IMR-90 (cell line): ENCODE measurements at regions not wholly inside any gene's neighbourhood (a gene's known extent, or its start where the extent isn't known, plus 50 kb on each side); places are given as distances from the start of the nearest gene placed in this dataset.

Experiments used
- BHLHE40 ChIP-seq: fragments of 150-350 bp; IDR thresholded peaks from 2 replicates; pipeline ENCODE4 v1.6.1; 2016; ENCODE audit warnings: mild to moderate bottlenecking, low read depth, low read length
- CEBPB ChIP-seq: IDR thresholded peaks from 2 replicates; pipeline ENCODE4 v1.6.1; 2012; ENCODE audit warnings: low read depth, low read length, improper control_type of control experiment
- MAFK ChIP-seq: IDR thresholded peaks from 2 replicates; pipeline ENCODE4 v1.6.1; 2012; ENCODE audit warnings: low read depth, low read length, improper control_type of control experiment
- MXI1 ChIP-seq: IDR thresholded peaks from 2 replicates; pipeline ENCODE4 v1.6.1; 2012; ENCODE audit warnings: low read depth, mild to moderate bottlenecking, low read length, moderate library complexity, borderline replicate concordance
- POLR2A ChIP-seq: IDR thresholded peaks from 2 replicates; pipeline ENCODE4 v1.6.1; 2012; ENCODE audit warnings: mild to moderate bottlenecking, low read depth, low read length
- RFX5 ChIP-seq: IDR thresholded peaks from 2 replicates; pipeline ENCODE4 v1.8.0; 2012; ENCODE audit warnings: low read depth, mild to moderate bottlenecking, low read length, moderate library complexity
- SMC3 ChIP-seq: fragments of 150-350 bp; IDR thresholded peaks from 2 replicates; pipeline ENCODE4 v1.6.1; 2016; ENCODE audit warnings: low read depth, mild to moderate bottlenecking, antibody characterized with exemption, low read length, moderate library complexity
- TF ChIP-seq, protein P1 (sequence below): conservative IDR thresholded peaks from 2 replicates; pipeline ENCODE4 v1.5.1; 2012; ENCODE audit warnings: mild to moderate bottlenecking, low read depth, low read length, improper control_type of control experiment
- TF ChIP-seq, protein P2 (sequence below): fragments of 150-350 bp; IDR thresholded peaks from 2 replicates; pipeline ENCODE4 v1.6.1; 2017; ENCODE audit warnings: mild to moderate bottlenecking, antibody characterized with exemption, low read length, low read depth

DNA sequence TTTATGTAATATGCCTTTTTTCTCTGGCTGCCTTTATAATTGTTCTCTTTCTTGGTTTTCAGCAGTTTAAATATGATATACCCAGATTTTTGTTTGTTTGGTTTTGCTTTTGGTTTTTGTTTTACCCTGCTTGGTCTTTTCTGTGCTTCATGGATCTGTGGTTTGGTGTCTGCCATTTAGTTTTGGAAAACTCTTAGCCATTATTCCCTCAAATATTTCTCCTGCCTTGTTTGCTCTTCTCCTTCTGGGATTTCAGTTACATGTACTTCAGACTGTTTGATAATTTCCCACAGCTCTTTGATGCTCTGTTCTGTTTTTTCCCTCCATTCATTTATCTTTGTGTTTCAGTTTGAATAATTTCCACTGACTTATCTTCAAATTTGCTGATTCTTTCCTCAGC lies 223.1 kb upstream of the BCOR start:
- TF ChIP-seq SMC3 (no peak), RFX5 (no peak), MAFK (no peak), MXI1 (no peak), CEBPB (no peak), BHLHE40 (no peak), POLR2A (no peak)
- TF ChIP-seq, protein P1, sequence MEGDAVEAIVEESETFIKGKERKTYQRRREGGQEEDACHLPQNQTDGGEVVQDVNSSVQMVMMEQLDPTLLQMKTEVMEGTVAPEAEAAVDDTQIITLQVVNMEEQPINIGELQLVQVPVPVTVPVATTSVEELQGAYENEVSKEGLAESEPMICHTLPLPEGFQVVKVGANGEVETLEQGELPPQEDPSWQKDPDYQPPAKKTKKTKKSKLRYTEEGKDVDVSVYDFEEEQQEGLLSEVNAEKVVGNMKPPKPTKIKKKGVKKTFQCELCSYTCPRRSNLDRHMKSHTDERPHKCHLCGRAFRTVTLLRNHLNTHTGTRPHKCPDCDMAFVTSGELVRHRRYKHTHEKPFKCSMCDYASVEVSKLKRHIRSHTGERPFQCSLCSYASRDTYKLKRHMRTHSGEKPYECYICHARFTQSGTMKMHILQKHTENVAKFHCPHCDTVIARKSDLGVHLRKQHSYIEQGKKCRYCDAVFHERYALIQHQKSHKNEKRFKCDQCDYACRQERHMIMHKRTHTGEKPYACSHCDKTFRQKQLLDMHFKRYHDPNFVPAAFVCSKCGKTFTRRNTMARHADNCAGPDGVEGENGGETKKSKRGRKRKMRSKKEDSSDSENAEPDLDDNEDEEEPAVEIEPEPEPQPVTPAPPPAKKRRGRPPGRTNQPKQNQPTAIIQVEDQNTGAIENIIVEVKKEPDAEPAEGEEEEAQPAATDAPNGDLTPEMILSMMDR = no peak
- TF ChIP-seq, protein P2, sequence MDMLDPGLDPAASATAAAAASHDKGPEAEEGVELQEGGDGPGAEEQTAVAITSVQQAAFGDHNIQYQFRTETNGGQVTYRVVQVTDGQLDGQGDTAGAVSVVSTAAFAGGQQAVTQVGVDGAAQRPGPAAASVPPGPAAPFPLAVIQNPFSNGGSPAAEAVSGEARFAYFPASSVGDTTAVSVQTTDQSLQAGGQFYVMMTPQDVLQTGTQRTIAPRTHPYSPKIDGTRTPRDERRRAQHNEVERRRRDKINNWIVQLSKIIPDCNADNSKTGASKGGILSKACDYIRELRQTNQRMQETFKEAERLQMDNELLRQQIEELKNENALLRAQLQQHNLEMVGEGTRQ = no peak
